ENCODE measurements at regions not wholly inside any gene's neighbourhood (a gene's known extent, or its start where the extent isn't known, plus 50 kb on each side); places are given as distances from the start of the nearest gene placed in this dataset.

- ATAC-seq (no peak), DNase-seq (no peak)
- TF ChIP-seq, protein P1, sequence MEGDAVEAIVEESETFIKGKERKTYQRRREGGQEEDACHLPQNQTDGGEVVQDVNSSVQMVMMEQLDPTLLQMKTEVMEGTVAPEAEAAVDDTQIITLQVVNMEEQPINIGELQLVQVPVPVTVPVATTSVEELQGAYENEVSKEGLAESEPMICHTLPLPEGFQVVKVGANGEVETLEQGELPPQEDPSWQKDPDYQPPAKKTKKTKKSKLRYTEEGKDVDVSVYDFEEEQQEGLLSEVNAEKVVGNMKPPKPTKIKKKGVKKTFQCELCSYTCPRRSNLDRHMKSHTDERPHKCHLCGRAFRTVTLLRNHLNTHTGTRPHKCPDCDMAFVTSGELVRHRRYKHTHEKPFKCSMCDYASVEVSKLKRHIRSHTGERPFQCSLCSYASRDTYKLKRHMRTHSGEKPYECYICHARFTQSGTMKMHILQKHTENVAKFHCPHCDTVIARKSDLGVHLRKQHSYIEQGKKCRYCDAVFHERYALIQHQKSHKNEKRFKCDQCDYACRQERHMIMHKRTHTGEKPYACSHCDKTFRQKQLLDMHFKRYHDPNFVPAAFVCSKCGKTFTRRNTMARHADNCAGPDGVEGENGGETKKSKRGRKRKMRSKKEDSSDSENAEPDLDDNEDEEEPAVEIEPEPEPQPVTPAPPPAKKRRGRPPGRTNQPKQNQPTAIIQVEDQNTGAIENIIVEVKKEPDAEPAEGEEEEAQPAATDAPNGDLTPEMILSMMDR (IDR thresholded peaks at IDR 0.05), result no peak
- no peaks in the 10 kb centered on the region for H3K4me1 Mint-ChIP-seq (ENCODE audit: low read depth)
- H3K27me3 Mint-ChIP-seq, result peaks cover 4% of the 10 kb centered on the region
- POLR2A ChIA-PET, result no interaction called here
- CTCF ChIA-PET, result no interaction called here
- H3K36me3 Mint-ChIP-seq (ENCODE audit: low read depth), result no peaks in the 10 kb centered on the region
- intact Hi-C loops (cut with micrococcal nuclease), result no loop called here
- H3K4me3 Mint-ChIP-seq, result no peak overlapping the region
- no peak overlapping the region for H3K27ac Mint-ChIP-seq
- no peaks in the 10 kb centered on the region for H3K9me3 Mint-ChIP-seq
Observed at GRCh38 chr16:10245002-10245401, 62.8 kb upstream of the GRIN2A start.

DNA sequence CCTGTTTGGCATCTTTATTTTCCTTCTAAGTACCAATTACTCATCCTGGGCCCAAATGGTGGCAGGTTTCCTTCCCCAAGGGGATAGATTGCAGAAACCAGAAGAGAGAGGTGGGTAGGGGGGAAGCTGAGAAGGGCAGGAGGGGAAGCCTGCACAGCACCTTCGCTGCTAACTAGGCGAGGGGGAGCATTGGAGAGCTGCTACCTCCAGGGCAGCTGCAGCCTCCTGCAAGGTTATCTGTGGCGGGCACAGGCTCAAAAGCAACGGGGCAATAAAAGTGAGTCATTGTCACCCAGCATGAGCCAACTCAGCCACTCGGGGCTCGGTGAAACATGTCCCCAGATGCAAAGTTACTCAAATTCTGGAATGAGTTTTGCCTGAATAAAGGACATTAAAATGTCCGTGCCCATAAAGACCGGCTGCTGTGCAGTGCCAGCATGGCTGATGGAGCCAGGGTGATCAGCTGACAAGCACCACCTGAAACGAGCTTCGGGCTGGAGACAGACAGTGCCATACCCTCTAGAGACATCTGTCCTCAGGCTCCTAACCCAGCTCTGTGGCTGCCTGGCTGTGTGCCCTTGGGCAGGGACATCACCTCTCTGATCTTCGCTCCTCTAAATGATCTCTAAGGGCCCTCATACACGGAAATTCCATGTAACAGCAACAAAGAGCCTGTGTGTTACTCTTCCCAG is 68.1 kb upstream of the GRIN2A start:
- CTCF ChIA-PET, result no interaction called here

DNA sequence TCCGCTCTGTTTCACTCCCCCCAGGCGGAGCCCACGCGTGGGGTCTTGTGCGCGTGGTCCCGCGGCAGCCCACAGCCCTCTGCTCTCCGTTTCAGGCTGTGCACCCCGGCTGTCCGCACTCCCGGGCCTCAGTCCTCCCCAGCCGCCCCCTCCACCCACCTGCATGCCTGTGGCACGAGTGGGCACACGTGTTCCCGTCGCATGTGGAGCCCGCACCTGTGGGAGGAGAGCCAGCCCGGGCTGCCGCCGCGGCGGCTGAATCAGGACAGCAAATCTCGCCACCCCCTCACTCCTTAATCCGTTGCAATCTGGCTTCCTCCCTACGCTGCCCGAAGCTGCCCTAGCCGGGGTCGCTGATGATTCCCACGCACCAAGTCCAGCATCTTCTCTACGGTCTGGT is 69.9 kb upstream of the GRIN2A start:
- H3K4me3 Mint-ChIP-seq, result no peak overlapping the region
- DNase-seq (no peak), ATAC-seq (no peak)
- no peak overlapping the region for H3K27ac Mint-ChIP-seq
- no peaks in the 10 kb centered on the region for H3K36me3 Mint-ChIP-seq (ENCODE audit: low read depth)
- TF ChIP-seq, protein P1 (IDR thresholded peaks at IDR 0.05), result no peak
- H3K27me3 Mint-ChIP-seq, result peaks cover 3% of the 10 kb centered on the region
- intact Hi-C loops (cut with micrococcal nuclease), result no loop called here
- POLR2A ChIA-PET, result no interaction called here
- H3K9me3 Mint-ChIP-seq, result no peaks in the 10 kb centered on the region
- CTCF ChIA-PET, result no interaction called here
- H3K4me1 Mint-ChIP-seq (ENCODE audit: low read depth), result peaks cover 3% of the 10 kb centered on the region

More for the DNA sequence above, 68.1 kb upstream of the GRIN2A start:
- peaks cover 3% of the 10 kb centered on the region for H3K27me3 Mint-ChIP-seq
- no peaks in the 10 kb centered on the region for H3K9me3 Mint-ChIP-seq
- no peaks in the 10 kb centered on the region for H3K36me3 Mint-ChIP-seq (ENCODE audit: low read depth)
- H3K27ac Mint-ChIP-seq, result no peak overlapping the region
- TF ChIP-seq, protein P1 (IDR thresholded peaks at IDR 0.05), result no peak
- no peaks in the 10 kb centered on the region for H3K4me1 Mint-ChIP-seq (ENCODE audit: low read depth)
- ATAC-seq (no peak), DNase-seq (no peak)
- no peak overlapping the region for H3K4me3 Mint-ChIP-seq
- POLR2A ChIA-PET, result no interaction called here
- intact Hi-C loops (cut with micrococcal nuclease), result no loop called here

DNA sequence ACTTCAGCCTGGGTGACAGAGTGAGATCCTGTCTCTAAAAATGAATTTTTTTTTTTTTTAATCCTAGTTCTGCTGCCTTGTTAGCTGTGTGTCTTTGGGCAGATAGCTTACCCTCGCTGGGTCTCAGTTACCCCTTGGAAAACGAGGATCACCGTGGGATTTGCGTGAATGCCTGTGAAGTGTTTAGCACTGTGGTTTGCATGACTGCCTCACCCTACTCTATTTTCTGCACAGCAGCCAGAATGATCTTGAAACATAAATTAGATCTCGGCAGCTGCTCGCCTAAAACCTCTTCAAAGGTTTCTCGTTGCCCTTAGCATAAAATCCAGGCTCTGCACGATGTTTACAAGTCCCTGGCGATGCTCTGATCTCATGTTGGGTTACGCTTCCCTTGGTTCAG is 71.2 kb upstream of the GRIN2A start:
- H3K36me3 Mint-ChIP-seq (ENCODE audit: low read depth), result no peaks in the 10 kb centered on the region
- POLR2A ChIA-PET, result no interaction called here

DNA sequence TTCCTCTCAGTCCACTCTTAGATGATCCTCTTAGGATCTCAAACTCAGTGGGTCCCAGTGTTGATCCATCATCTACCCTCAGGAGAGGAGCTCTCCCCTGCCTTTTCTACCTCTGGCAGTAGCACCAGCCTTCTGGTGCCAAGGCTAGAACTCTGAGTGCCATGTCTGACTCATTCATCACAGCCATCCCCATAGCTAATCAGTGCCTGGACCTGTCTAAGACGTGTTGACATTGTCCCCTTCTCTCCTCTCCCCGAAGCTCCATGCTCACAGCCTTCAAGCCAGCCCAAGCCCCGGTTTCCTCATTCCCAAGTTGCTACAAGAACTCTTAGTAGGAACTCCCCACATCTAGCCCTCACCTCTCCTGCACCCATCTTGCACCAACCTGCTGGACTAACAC is 73.5 kb upstream of the GRIN2A start:
- no peak overlapping the region for H3K27ac Mint-ChIP-seq
- CTCF ChIA-PET, result interaction anchor here (0.7 to 4.7 kb wide), 5 partner anchors 61 to 259 kb away, joined by 3 to 31 read pairs (median 3); no protein-coding TSS in a partner anchor
- no peak for DNase-seq
- TF ChIP-seq, protein P1 (IDR thresholded peaks at IDR 0.05), result no peak
- no peaks in the 10 kb centered on the region for H3K36me3 Mint-ChIP-seq (ENCODE audit: low read depth)
- H3K9me3 Mint-ChIP-seq, result no peaks in the 10 kb centered on the region
- POLR2A ChIA-PET, result no interaction called here
- peaks cover 3% of the 10 kb centered on the region for H3K4me1 Mint-ChIP-seq (ENCODE audit: low read depth)
- H3K27me3 Mint-ChIP-seq, result peaks cover 3% of the 10 kb centered on the region
- intact Hi-C loops (cut with micrococcal nuclease), result no loop called here
- no peak for ATAC-seq
- H3K4me3 Mint-ChIP-seq, result no peak overlapping the region

More for the DNA sequence above, 71.2 kb upstream of the GRIN2A start:
- ATAC-seq (no peak), DNase-seq (no peak)
- no peak overlapping the region for H3K4me3 Mint-ChIP-seq
- H3K27ac Mint-ChIP-seq, result no peak overlapping the region
- H3K4me1 Mint-ChIP-seq (ENCODE audit: low read depth), result peaks cover 3% of the 10 kb centered on the region
- CTCF ChIA-PET, result interaction anchor here (0.7 kb wide), 1 partner anchor 256 kb away, joined by 3 read pairs; no protein-coding TSS in a partner anchor
- intact Hi-C loops (cut with micrococcal nuclease), result no loop called here
- TF ChIP-seq, protein P1 (IDR thresholded peaks at IDR 0.05), result no peak
- H3K27me3 Mint-ChIP-seq, result peaks cover 3% of the 10 kb centered on the region
- no peaks in the 10 kb centered on the region for H3K9me3 Mint-ChIP-seq
